GM21528 (cell line): ENCODE measurements at regions not wholly inside any gene's neighbourhood (a gene's known extent, or its start where the extent isn't known, plus 50 kb on each side); places are given as distances from the start of the nearest gene placed in this dataset.

Experiments
- ATAC-seq: cut with Tn5 transposase; IDR thresholded peaks from one replicate; pipeline ENCODE4 v1.9.1; 2021; ENCODE audit warnings: mild to moderate bottlenecking, moderate library complexity; ENCODE audit not compliant: unreplicated experiment, low FRiP score

GRCh38 chr2:139369423-139370409, 589.5 kb upstream of the NXPH2 start:
- no peak for ATAC-seq

- ATAC-seq, result no peak
These were observed 587.2 kb upstream of the NXPH2 start for GRCh38 chr2:139367416-139367815.

GRCh38 chr2:139366681-139367080, 586.5 kb upstream of the NXPH2 start:
- no peak for ATAC-seq

- ATAC-seq, result no peak
These were observed 585.0 kb upstream of the NXPH2 start for GRCh38 chr2:139365189-139365588.

GRCh38 chr2:139360654-139361053, 580.5 kb upstream of the NXPH2 start:
- no peak for ATAC-seq

- ATAC-seq, result no peak
These were observed 579.6 kb upstream of the NXPH2 start for GRCh38 chr2:139359818-139360217.

GRCh38 chr2:139357972-139358371, 577.8 kb upstream of the NXPH2 start:
- ATAC-seq, result no peak

GRCh38 chr2:139354518-139354917, 574.3 kb upstream of the NXPH2 start:
- ATAC-seq, result no peak

- ATAC-seq, result no peak
These were observed 573.7 kb upstream of the NXPH2 start for GRCh38 chr2:139353874-139354273.

- ATAC-seq, result no peak
These were observed 537.1 kb upstream of the NXPH2 start for GRCh38 chr2:139317259-139317658.

- no peak for ATAC-seq
These were observed 533.9 kb upstream of the NXPH2 start for GRCh38 chr2:139314059-139314458.

- ATAC-seq, result no peak
These were observed 516.6 kb upstream of the NXPH2 start for GRCh38 chr2:139296672-139297209.

- no peak for ATAC-seq
These were observed 513.9 kb upstream of the NXPH2 start for GRCh38 chr2:139293992-139294548.

GRCh38 chr2:139281124-139281523, 500.9 kb upstream of the NXPH2 start:
- ATAC-seq, result no peak

GRCh38 chr2:139271879-139272278, 491.7 kb upstream of the NXPH2 start:
- ATAC-seq, result no peak

GRCh38 chr2:139271149-139271548, 491.0 kb upstream of the NXPH2 start:
- no peak for ATAC-seq

- ATAC-seq, result no peak
These were observed 479.9 kb upstream of the NXPH2 start for GRCh38 chr2:139260052-139260430.

GRCh38 chr2:139259422-139260051, 479.3 kb upstream of the NXPH2 start:
- no peak for ATAC-seq

- no peak for ATAC-seq
These were observed 461.1 kb upstream of the NXPH2 start for GRCh38 chr2:139241286-139241685.

- ATAC-seq, result no peak
These were observed 456.8 kb upstream of the NXPH2 start for GRCh38 chr2:139237023-139237422.

- ATAC-seq, result no peak
These were observed 450.7 kb upstream of the NXPH2 start for GRCh38 chr2:139230881-139231280.
